Breast epithelium (tissue), 3 donors: ENCODE measurements at regions not wholly inside any gene's neighbourhood (a gene's known extent, or its start where the extent isn't known, plus 50 kb on each side); places are given as distances from the start of the nearest gene placed in this dataset.

Experiments used
- POLR2A ChIP-seq: fragments of 450-650 bp; IDR thresholded peaks from one replicate; pipeline ENCODE4 v1.6.1; 2016; ENCODE audit warnings: antibody characterized with exemption, mild to moderate bottlenecking, moderate library complexity
- POLR2AphosphoS5 ChIP-seq, 3 donors: sonication (generic); formaldehyde crosslinking; IDR thresholded peaks; one replicate each; pipeline ENCODE4 v1.6.1; 2017; ENCODE audit warnings: antibody characterized with exemption in 3 of 3
- TF ChIP-seq, protein P1 (sequence below), 3 donors: fragments of 450-650 bp; IDR thresholded peaks; one replicate each; pipeline ENCODE4 v1.5.1; 2016 to 2017; ENCODE audit warnings: antibody characterized with exemption in 3 of 3, mild to moderate bottlenecking in 3 of 3, moderate library complexity in 3 of 3

- TF ChIP-seq, protein P1, sequence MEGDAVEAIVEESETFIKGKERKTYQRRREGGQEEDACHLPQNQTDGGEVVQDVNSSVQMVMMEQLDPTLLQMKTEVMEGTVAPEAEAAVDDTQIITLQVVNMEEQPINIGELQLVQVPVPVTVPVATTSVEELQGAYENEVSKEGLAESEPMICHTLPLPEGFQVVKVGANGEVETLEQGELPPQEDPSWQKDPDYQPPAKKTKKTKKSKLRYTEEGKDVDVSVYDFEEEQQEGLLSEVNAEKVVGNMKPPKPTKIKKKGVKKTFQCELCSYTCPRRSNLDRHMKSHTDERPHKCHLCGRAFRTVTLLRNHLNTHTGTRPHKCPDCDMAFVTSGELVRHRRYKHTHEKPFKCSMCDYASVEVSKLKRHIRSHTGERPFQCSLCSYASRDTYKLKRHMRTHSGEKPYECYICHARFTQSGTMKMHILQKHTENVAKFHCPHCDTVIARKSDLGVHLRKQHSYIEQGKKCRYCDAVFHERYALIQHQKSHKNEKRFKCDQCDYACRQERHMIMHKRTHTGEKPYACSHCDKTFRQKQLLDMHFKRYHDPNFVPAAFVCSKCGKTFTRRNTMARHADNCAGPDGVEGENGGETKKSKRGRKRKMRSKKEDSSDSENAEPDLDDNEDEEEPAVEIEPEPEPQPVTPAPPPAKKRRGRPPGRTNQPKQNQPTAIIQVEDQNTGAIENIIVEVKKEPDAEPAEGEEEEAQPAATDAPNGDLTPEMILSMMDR (IDR thresholded peaks at IDR 0.05) = no peak
- no peak for TF ChIP-seq POLR2AphosphoS5 (IDR thresholded peaks at IDR 0.05)
- no peak for TF ChIP-seq POLR2A
These were observed 82.7 kb upstream of the NEURL1B start for GRCh38 chr5:172558076-172558976.
